Left lung (tissue), 4 donors: ENCODE measurements at regions not wholly inside any gene's neighbourhood (a gene's known extent, or its start where the extent isn't known, plus 50 kb on each side); places are given as distances from the start of the nearest gene placed in this dataset.

ENCODE experiments used
- ATAC-seq: fragments of 200-7000 bp; cut with Tn5 transposase; one replicate; pipeline ENCODE4 v1.9.1; 2020; ENCODE audit warnings: moderate library complexity
- DNase-seq, 4 donors: peaks; one replicate each; pipeline ENCODE4 v3.0.0-alpha.2; 2013 to 2020
- H3K27ac ChIP-seq, 2 donors: fragments of 200-600 bp; sonication (generic) in 1 of 2; one replicate each; pipeline versions ENCODE4 v1.5.0 to v1.8.0; 2020 to 2021
- H3K27me3 ChIP-seq, 2 donors: fragments of 200-600 bp; sonication (generic) in 1 of 2; one replicate each; pipeline versions ENCODE4 v1.5.0 to v1.8.0; 2020 to 2021
- H3K36me3 ChIP-seq, 2 donors: fragments of 200-600 bp; sonication (generic) in 1 of 2; one replicate each; pipeline versions ENCODE4 v1.5.0 to v1.8.0; 2020 to 2021
- H3K4me1 ChIP-seq, 2 donors: fragments of 200-600 bp; one replicate each; pipeline ENCODE4 v1.8.0; 2021
- H3K4me3 ChIP-seq, 2 donors: fragments of 200-600 bp; sonication (generic) in 1 of 2; one replicate each; pipeline versions ENCODE4 v1.5.0 to v1.8.0; 2020 to 2021; ENCODE audit warnings: mild to moderate bottlenecking in 1 of 2
- H3K9me3 ChIP-seq, 2 donors: fragments of 200-600 bp; sonication (generic) in 1 of 2; one replicate each; pipeline versions ENCODE4 v1.5.0 to v1.8.0; 2020 to 2021
- CTCF ChIP-seq, 2 donors: fragments of 200-600 bp; sonication (generic) in 1 of 2; IDR thresholded peaks; one replicate each; pipeline versions ENCODE4 v1.5.0 to v1.8.0; 2021; ENCODE audit warnings: antibody characterized with exemption in 2 of 2
- intact Hi-C, 2 donors: fragments of 100-400 bp; cut with DNase I; formaldehyde crosslinking; loops; one replicate each; pipeline versions ENCODE4 v1.11.2 to v1.14.2; 2022
- donor health status: DM: no; HTN: yes; CAD: no.
- donor health status: DM: no; HTN: no; CAD: no.

GRCh38 chr12:91954747-91955146 is 190.9 kb downstream of the BTG1 start:
- DNase-seq, result no peak

GRCh38 chr12:91954326-91954725 is 191.3 kb downstream of the BTG1 start:
- no peak for ATAC-seq
- no peaks in the 10 kb centered on the region for H3K9me3 ChIP-seq

More at GRCh38 chr12:91954747-91955146, 190.9 kb downstream of the BTG1 start:
- no peak for TF ChIP-seq CTCF (IDR thresholded peaks at IDR 0.05)
- Histone ChIP-seq H3K27me3 (no peaks in the 10 kb centered on the region), H3K9me3 (no peaks in the 10 kb centered on the region), H3K36me3 (no peaks in the 10 kb centered on the region), H3K27ac (no peak overlapping the region), H3K4me3 (no peak overlapping the region), H3K4me1 (peaks cover 0 to 4% of the 10 kb centered on the region in 2 donors)
- ATAC-seq, result no peak
- intact Hi-C loops, result no loop called here

GRCh38 chr12:91952916-91953315 is 192.7 kb downstream of the BTG1 start:
- peak in 1 of 4 donors; percentile 3 for DNase-seq
- intact Hi-C loops, result no loop called here
- H3K9me3 ChIP-seq, result no peaks in the 10 kb centered on the region
- TF ChIP-seq CTCF (IDR thresholded peaks at IDR 0.05), result no peak
- no peak overlapping the region for H3K27ac ChIP-seq
- no peak overlapping the region for H3K4me3 ChIP-seq
- H3K27me3 ChIP-seq, result no peaks in the 10 kb centered on the region
- ATAC-seq, result no peak
- H3K36me3 ChIP-seq, result no peaks in the 10 kb centered on the region
- H3K4me1 ChIP-seq, result peaks cover 0 to 11% of the 10 kb centered on the region in 2 donors

More at GRCh38 chr12:91954326-91954725, 191.3 kb downstream of the BTG1 start:
- H3K4me3 ChIP-seq, result no peak overlapping the region
- no peaks in the 10 kb centered on the region for H3K27me3 ChIP-seq
- H3K4me1 ChIP-seq, result peaks cover 0 to 4% of the 10 kb centered on the region in 2 donors
- H3K27ac ChIP-seq, result no peak overlapping the region
- intact Hi-C loops, result no loop called here
- no peak for TF ChIP-seq CTCF (IDR thresholded peaks at IDR 0.05)
- H3K36me3 ChIP-seq, result no peaks in the 10 kb centered on the region
- no peak for DNase-seq

GRCh38 chr12:91951571-91951970 is 194.1 kb downstream of the BTG1 start:
- Histone ChIP-seq H3K27me3 (no peaks in the 10 kb centered on the region), H3K27ac (no peak overlapping the region), H3K4me3 (no peak overlapping the region), H3K36me3 (no peaks in the 10 kb centered on the region), H3K9me3 (no peaks in the 10 kb centered on the region), H3K4me1 (peaks cover 0 to 11% of the 10 kb centered on the region in 2 donors)
- intact Hi-C loops, result no loop called here
- ATAC-seq (no peak), DNase-seq (no peak)
- TF ChIP-seq CTCF (IDR thresholded peaks at IDR 0.05), result no peak

- intact Hi-C loops, result no loop called here
- ATAC-seq (no peak), DNase-seq (no peak)
- H3K27ac ChIP-seq, result no peak overlapping the region
- TF ChIP-seq CTCF (IDR thresholded peaks at IDR 0.05), result no peak
- H3K36me3 ChIP-seq, result no peaks in the 10 kb centered on the region
- H3K9me3 ChIP-seq, result no peaks in the 10 kb centered on the region
- peaks cover 0 to 11% of the 10 kb centered on the region in 2 donors for H3K4me1 ChIP-seq
- no peaks in the 10 kb centered on the region for H3K27me3 ChIP-seq
- no peak overlapping the region for H3K4me3 ChIP-seq
These were observed 197.1 kb downstream of the BTG1 start for GRCh38 chr12:91948504-91948903.
